Esophagus squamous epithelium (tissue), 5 donors: ENCODE measurements at regions not wholly inside any gene's neighbourhood (a gene's known extent, or its start where the extent isn't known, plus 50 kb on each side); places are given as distances from the start of the nearest gene placed in this dataset.
"Not testable (repeated sequence)": the region's sequence is repeated elsewhere in the genome, so short reads cannot be mapped to it uniquely, and the experiment has no call there.

Experiments used
- DNase-seq: peaks from one replicate; lab custom pipeline; 2025; lab: John Stamatoyannopoulos, UW
- H3K27ac ChIP-seq, 4 donors: fragments of 200-600 bp; sonication (generic); one replicate each; pipeline ENCODE4 v1.5.1; 2016 to 2019; ENCODE audit warnings: mild to moderate bottlenecking in 1 of 4
- H3K27me3 ChIP-seq, 4 donors: fragments of 200-600 bp; sonication (generic); 1 replicate in 3 of 4; 2 replicates in 1 of 4; pipeline versions ENCODE4 v1.5.1 to v1.6.0; 2017 to 2021; ENCODE audit warnings: antibody characterized with exemption in 1 of 4
- H3K36me3 ChIP-seq, 3 donors: fragments of 200-600 bp; sonication (generic); one replicate each; pipeline ENCODE4 v1.5.1; 2016 to 2019
- H3K4me1 ChIP-seq, 3 donors: fragments of 200-600 bp; sonication (generic); one replicate each; pipeline ENCODE4 v1.5.1; 2017 to 2019
- H3K4me3 ChIP-seq, 4 donors: fragments of 200-600 bp; sonication (generic); 1 replicate in 3 of 4; 2 replicates in 1 of 4; pipeline ENCODE4 v1.5.1; 2016 to 2019; ENCODE audit warnings: mild to moderate bottlenecking in 2 of 4, moderate library complexity in 1 of 4
- H3K9me3 ChIP-seq, 3 donors: fragments of 200-600 bp; sonication (generic); one replicate each; pipeline ENCODE4 v1.5.1; 2016 to 2019
- CTCF ChIP-seq, 6 experiments: fragments of 450-650 bp in 4 of 6; fragments of 200-600 bp in 2 of 6; sonication (generic) in 2 of 6; IDR thresholded peaks; one replicate each; pipeline ENCODE4 v1.5.1; 2016 to 2019; ENCODE audit warnings: antibody characterized with exemption in 6 of 6, mild to moderate bottlenecking in 4 of 6, moderate library complexity in 4 of 6
- POLR2A ChIP-seq, 4 donors: fragments of 450-650 bp; IDR thresholded peaks; one replicate each; pipeline ENCODE4 v1.6.1; 2017; ENCODE audit warnings: antibody characterized with exemption in 4 of 4, mild to moderate bottlenecking in 4 of 4, moderate library complexity in 3 of 4
- WGBS, 2 donors: methylation state at CpG; one replicate each; pipeline ENCODE4 v1.1.5; 2018; 5-methylcytosine and 5-hydroxymethylcytosine counted together
- intact Hi-C: fragments of 100-400 bp; cut with DNase I; formaldehyde crosslinking; loops from one replicate; pipeline ENCODE4 v1.15.0; 2022
- donor health status: DM: yes; HTN: yes; CAD: no.

GRCh38 chr17:68161644-68162428 lies 86.0 kb upstream of the AMZ2 start:
- Histone ChIP-seq H3K36me3 (no peaks in the 10 kb centered on the region), H3K4me3 (no peak overlapping the region), H3K27ac (peak overlapping the region in 1 of 4 donors; percentile 54), H3K4me1 (no peaks in the 10 kb centered on the region), H3K9me3 (no peaks in the 10 kb centered on the region), H3K27me3 (no peaks in the 10 kb centered on the region)
- no peak for DNase-seq
- 57 to 63% methylated on average over 5 to 9 of the region's 12 CpGs for WGBS, 2 donors
- intact Hi-C loops: no loop called here
- no peak for TF ChIP-seq POLR2A (IDR thresholded peaks at IDR 0.05)
- TF ChIP-seq CTCF (IDR thresholded peaks at IDR 0.05): no peak

DNA sequence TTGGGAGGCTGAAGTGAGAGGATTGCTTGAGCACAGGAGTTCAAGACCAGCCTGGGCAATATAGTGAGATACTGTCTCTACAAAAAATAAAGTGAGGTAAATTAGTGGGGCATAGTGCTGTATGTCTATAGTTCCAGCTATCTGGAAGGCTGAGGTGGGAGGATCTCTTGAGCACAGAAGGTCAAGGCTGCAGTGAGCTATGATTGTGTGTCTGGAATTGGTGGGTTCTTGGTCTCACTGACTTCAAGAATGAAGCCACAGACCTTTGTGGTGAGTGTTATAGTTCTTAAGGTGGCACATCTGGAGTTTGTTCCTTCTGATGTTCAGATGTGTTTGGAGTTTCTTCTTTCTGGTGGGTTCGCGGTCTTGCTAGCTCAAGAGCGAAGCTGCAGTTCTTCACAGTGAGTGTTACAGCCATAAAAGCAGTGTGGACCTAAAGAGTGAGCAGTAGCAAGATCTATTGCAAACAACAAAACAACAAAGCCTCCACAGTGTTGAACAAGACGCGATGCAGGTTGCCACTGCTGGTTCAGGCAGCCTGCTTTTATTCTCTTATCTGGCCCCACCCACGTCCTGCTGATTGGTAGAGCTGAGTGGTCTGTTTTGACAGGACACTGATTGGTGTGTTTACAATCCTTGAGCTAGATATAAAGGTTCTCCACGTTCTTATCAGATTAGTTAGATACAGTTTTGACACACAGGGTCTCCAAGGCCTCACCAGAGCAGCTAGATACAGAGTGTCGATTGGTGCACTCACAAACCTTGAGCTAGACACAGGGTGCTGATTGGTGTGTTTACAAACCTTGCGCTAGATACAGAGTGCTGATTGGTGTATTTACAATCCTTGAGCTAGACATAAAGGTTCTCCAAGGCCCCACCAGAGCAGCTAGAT lies 79.3 kb upstream of the AMZ2 start:
- H3K27ac ChIP-seq, H3K36me3 ChIP-seq, H3K4me1 ChIP-seq, intact Hi-C loops, H3K9me3 ChIP-seq, H3K27me3 ChIP-seq, H3K4me3 ChIP-seq, DNase-seq: not testable (repeated sequence)
- WGBS, 2 donors: 64 to 73% methylated on average over 6 to 8 of the region's 9 CpGs

DNA sequence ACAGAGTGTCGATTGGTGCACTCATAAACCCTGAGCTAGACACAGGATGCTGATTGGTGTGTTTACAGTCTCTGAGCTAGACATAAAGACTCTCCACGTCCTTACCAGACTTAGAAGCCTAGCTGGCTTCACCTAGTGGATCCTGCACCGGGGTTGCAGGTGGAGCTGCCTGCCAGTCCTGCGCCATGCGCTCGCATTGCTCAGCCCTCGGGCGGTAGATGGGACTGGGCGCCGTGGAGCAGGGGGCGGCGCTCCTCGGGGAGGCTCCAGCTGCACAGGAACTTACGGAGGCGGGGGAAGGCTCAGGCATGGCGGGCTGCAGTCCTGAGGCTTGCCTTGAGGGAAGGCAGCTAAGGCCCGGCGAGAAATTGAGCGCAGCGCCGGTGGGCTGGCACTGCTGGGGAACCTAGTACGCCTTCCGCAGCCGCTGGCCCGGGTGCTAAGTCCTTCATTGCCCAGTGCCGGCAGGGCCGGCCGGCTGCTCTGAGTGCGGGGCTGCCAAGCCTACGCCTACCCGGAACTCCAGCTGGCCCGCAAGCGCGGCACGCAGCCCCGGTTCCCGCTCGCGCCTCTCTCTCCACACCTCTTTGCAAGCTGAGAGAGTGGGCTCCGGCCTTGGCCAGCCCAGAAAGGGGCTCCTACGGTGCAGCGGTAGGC lies 78.5 kb upstream of the AMZ2 start:
- H3K27ac ChIP-seq, H3K4me1 ChIP-seq, intact Hi-C loops, H3K27me3 ChIP-seq, H3K9me3 ChIP-seq, DNase-seq, H3K36me3 ChIP-seq: not testable (repeated sequence)
- peak overlapping the region in 1 of 4 donors; percentile 35 for H3K4me3 ChIP-seq
- WGBS, 2 donors: 67 to 81% methylated on average over 2 to 19 of the region's 42 CpGs

DNA sequence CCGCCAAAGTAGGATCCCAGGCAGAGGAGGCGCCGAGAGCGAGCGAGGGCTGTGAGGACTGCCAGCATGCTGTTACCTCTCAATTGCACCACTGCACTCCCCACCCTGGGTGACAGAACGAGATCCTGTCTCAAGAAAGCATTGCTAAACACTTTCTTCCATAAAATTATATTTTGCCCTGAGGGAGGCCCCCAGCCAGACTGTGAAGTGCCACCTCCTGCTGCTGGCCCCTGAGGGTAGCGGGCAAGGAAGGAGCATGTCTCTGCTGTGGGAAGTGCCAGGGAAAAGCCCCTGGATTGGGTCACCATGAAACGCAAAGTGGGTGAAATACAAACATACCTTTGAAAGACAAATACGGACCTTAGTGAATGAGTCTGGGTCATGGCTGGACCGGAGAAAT lies 78.0 kb upstream of the AMZ2 start:
- peaks cover 0 to 5% (median 0%) of the 10 kb centered on the region in 3 donors for H3K4me1 ChIP-seq
- no peak for DNase-seq
- TF ChIP-seq POLR2A (IDR thresholded peaks at IDR 0.05): no peak
- H3K27me3 ChIP-seq: peaks cover 0 to 4% (median 0%) of the 10 kb centered on the region in 4 donors
- no peaks in the 10 kb centered on the region for H3K36me3 ChIP-seq
- H3K27ac ChIP-seq: no peak overlapping the region
- intact Hi-C loops: loop anchor here (10.0 kb wide), 1 partner anchor 295 kb away; no protein-coding TSS in a partner anchor
- no peaks in the 10 kb centered on the region for H3K9me3 ChIP-seq
- peak overlapping the region in 1 of 4 donors; percentile 35 for H3K4me3 ChIP-seq
- 83 to 86% methylated on average over 1 to 7 of the region's 10 CpGs for WGBS, 2 donors

- WGBS, 2 donors: 80 to 96% methylated on average over 1 to 3 of the region's 3 CpGs
- no peak for DNase-seq
- intact Hi-C loops: loop anchor here (10.0 kb wide), 1 partner anchor 295 kb away; no protein-coding TSS in a partner anchor
These were observed 77.6 kb upstream of the AMZ2 start for GRCh38 chr17:68170246-68170645.

More at GRCh38 chr17:68170246-68170645, 77.6 kb upstream of the AMZ2 start:
- TF ChIP-seq POLR2A (IDR thresholded peaks at IDR 0.05) (no peak), CTCF (IDR thresholded peaks at IDR 0.05) (no peak)
- Histone ChIP-seq H3K4me3 (no peak overlapping the region), H3K27me3 (peaks cover 0 to 4% (median 0%) of the 10 kb centered on the region in 4 donors), H3K36me3 (no peaks in the 10 kb centered on the region), H3K9me3 (no peaks in the 10 kb centered on the region), H3K27ac (no peak overlapping the region), H3K4me1 (peaks cover 0 to 5% (median 0%) of the 10 kb centered on the region in 3 donors)
